ENCODE measurements at regions not wholly inside any gene's neighbourhood (a gene's known extent, or its start where the extent isn't known, plus 50 kb on each side); places are given as distances from the start of the nearest gene placed in this dataset.

DNA sequence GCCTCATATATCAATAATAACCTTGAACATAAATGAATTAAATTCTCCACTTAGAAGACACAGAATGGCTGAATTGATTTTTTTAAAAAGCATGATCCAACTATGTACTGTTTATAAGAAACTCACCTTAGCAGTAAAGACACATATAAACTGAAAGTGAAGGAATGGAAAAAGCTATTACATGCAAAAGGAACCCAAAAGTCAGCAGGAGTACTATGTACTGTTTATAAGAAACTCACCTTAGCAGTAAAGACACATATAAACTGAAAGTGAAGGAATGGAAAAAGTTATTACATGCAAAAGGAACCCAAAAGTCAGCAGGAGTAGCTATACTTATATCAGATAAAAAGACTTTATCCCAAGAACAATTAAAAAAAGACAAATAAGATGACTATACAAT, 204.8 kb downstream of the TMEM161B start:
- Histone ChIP-seq H3K9me3 (ENCODE audit: low read length) (no peaks in the 10 kb centered on the region), H3K36me3 (ENCODE audit: insufficient read depth, low read length) (no peaks in the 10 kb centered on the region), H3K4me3 (ENCODE audit: low read length) (no peak overlapping the region), H2AFZ (ENCODE audit: low read depth, low read length) (no peak overlapping the region), H3K27ac (ENCODE audit: low read length) (no peak overlapping the region), H3K4me2 (ENCODE audit: low read length) (no peak overlapping the region), H3K79me2 (replicated peaks; ENCODE audit: insufficient read depth, low read length) (no peaks in the 10 kb centered on the region), H3F3A (ENCODE audit: insufficient read depth, low read length, poor library complexity, severe bottlenecking) (no peaks in the 10 kb centered on the region), H3K9ac (ENCODE audit: low read length) (no peak overlapping the region), H4K20me1 (ENCODE audit: insufficient read depth) (no peaks in the 10 kb centered on the region), H3K9me2 (ENCODE audit: insufficient read depth, low read length) (no peaks in the 10 kb centered on the region), H3K27me3 (ENCODE audit: insufficient read depth, low read depth, low read length) (no peaks in the 10 kb centered on the region)
- TF ChIP-seq, protein P1, sequence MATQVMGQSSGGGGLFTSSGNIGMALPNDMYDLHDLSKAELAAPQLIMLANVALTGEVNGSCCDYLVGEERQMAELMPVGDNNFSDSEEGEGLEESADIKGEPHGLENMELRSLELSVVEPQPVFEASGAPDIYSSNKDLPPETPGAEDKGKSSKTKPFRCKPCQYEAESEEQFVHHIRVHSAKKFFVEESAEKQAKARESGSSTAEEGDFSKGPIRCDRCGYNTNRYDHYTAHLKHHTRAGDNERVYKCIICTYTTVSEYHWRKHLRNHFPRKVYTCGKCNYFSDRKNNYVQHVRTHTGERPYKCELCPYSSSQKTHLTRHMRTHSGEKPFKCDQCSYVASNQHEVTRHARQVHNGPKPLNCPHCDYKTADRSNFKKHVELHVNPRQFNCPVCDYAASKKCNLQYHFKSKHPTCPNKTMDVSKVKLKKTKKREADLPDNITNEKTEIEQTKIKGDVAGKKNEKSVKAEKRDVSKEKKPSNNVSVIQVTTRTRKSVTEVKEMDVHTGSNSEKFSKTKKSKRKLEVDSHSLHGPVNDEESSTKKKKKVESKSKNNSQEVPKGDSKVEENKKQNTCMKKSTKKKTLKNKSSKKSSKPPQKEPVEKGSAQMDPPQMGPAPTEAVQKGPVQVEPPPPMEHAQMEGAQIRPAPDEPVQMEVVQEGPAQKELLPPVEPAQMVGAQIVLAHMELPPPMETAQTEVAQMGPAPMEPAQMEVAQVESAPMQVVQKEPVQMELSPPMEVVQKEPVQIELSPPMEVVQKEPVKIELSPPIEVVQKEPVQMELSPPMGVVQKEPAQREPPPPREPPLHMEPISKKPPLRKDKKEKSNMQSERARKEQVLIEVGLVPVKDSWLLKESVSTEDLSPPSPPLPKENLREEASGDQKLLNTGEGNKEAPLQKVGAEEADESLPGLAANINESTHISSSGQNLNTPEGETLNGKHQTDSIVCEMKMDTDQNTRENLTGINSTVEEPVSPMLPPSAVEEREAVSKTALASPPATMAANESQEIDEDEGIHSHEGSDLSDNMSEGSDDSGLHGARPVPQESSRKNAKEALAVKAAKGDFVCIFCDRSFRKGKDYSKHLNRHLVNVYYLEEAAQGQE (IDR thresholded peaks at IDR 0.05; ENCODE audit: borderline replicate concordance), result no peak
- no peak for TF ChIP-seq EZH2 (IDR thresholded peaks at IDR 0.05; ENCODE audit: borderline replicate concordance, insufficient read depth, low read length, poor library complexity, severe bottlenecking)
- TF ChIP-seq TAF1 (IDR thresholded peaks at IDR 0.05; ENCODE audit: low read depth), result no peak
- no peak for TF ChIP-seq SMC3 (conservative IDR thresholded peaks at IDR 0.05; ENCODE audit: poor library complexity)
- TF ChIP-seq EP300 (conservative IDR thresholded peaks at IDR 0.05; ENCODE audit: poor library complexity, severe bottlenecking), result no peak
- TF ChIP-seq RAD21 (conservative IDR thresholded peaks at IDR 0.05), result no peak
- TF ChIP-seq, protein P2, sequence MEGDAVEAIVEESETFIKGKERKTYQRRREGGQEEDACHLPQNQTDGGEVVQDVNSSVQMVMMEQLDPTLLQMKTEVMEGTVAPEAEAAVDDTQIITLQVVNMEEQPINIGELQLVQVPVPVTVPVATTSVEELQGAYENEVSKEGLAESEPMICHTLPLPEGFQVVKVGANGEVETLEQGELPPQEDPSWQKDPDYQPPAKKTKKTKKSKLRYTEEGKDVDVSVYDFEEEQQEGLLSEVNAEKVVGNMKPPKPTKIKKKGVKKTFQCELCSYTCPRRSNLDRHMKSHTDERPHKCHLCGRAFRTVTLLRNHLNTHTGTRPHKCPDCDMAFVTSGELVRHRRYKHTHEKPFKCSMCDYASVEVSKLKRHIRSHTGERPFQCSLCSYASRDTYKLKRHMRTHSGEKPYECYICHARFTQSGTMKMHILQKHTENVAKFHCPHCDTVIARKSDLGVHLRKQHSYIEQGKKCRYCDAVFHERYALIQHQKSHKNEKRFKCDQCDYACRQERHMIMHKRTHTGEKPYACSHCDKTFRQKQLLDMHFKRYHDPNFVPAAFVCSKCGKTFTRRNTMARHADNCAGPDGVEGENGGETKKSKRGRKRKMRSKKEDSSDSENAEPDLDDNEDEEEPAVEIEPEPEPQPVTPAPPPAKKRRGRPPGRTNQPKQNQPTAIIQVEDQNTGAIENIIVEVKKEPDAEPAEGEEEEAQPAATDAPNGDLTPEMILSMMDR (IDR thresholded peaks at IDR 0.05; ENCODE audit: poor library complexity, severe bottlenecking), result no peak
- no peak for TF ChIP-seq POLR2AphosphoS5 (IDR thresholded peaks at IDR 0.05)
- no peak for TF ChIP-seq MXI1 (conservative IDR thresholded peaks at IDR 0.05; ENCODE audit: poor library complexity, severe bottlenecking)

DNA sequence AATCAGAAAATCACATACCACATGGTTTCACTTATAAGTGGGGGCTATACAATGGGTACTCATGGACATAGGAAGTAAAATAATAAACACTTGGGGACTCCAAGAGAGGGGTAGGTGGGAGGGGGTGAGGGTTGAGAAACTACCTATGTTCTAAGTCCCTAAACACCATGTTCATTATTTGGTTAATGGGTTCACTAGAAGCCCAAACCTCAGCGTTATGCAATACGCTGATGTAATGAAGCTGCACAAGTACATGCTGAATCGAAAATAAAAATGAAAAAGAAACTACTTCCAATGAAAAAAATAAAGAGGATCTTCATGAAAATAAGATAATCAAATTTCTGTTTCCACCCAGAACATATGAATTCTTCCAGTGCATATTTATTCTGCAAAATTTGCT, 208.5 kb downstream of the TMEM161B start:
- Histone ChIP-seq H3K79me2 (replicated peaks; ENCODE audit: insufficient read depth, low read length) (no peaks in the 10 kb centered on the region), H3K9ac (ENCODE audit: low read length) (no peak overlapping the region), H3F3A (ENCODE audit: insufficient read depth, low read length, poor library complexity, severe bottlenecking) (no peaks in the 10 kb centered on the region), H3K36me3 (ENCODE audit: insufficient read depth, low read length) (no peaks in the 10 kb centered on the region), H3K27me3 (ENCODE audit: insufficient read depth, low read depth, low read length) (no peaks in the 10 kb centered on the region), H3K4me2 (ENCODE audit: low read length) (no peak overlapping the region), H3K4me3 (ENCODE audit: low read length) (no peak overlapping the region), H3K27ac (ENCODE audit: low read length) (no peak overlapping the region), H3K9me2 (ENCODE audit: insufficient read depth, low read length) (no peaks in the 10 kb centered on the region), H3K9me3 (ENCODE audit: low read length) (no peaks in the 10 kb centered on the region), H4K20me1 (ENCODE audit: insufficient read depth) (no peaks in the 10 kb centered on the region), H2AFZ (ENCODE audit: low read depth, low read length) (no peak overlapping the region)
- TF ChIP-seq POLR2AphosphoS5 (IDR thresholded peaks at IDR 0.05), result no peak
- TF ChIP-seq TAF1 (IDR thresholded peaks at IDR 0.05; ENCODE audit: low read depth), result no peak
- TF ChIP-seq SMC3 (conservative IDR thresholded peaks at IDR 0.05; ENCODE audit: poor library complexity), result no peak

DNA sequence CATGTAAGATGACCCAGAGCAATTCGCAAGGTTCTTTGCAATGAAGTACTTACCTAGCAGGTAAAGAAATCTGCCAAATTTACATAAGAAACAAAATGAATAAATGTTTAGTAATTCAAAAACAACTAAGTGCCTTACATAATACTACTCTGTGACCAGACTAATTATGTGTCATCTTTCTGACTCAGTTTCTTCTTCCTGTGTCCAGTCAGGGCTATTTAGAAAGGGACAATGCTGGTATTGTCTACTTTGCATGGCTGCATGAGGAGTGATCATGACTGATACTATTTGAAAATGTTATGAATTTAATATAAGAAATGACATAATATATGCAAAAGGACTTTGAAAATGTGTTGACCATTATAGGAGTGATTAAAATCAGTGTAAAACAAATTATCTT, 210.0 kb downstream of the TMEM161B start:
- Histone ChIP-seq H3K4me2 (ENCODE audit: low read length) (no peak overlapping the region), H3K9me3 (ENCODE audit: low read length) (no peaks in the 10 kb centered on the region), H2AFZ (ENCODE audit: low read depth, low read length) (no peak overlapping the region), H4K20me1 (ENCODE audit: insufficient read depth) (no peaks in the 10 kb centered on the region), H3K9me2 (ENCODE audit: insufficient read depth, low read length) (no peaks in the 10 kb centered on the region), H3K79me2 (replicated peaks; ENCODE audit: insufficient read depth, low read length) (no peaks in the 10 kb centered on the region), H3K9ac (ENCODE audit: low read length) (no peak overlapping the region), H3K4me3 (ENCODE audit: low read length) (no peak overlapping the region), H3K27ac (ENCODE audit: low read length) (no peak overlapping the region), H3K36me3 (ENCODE audit: insufficient read depth, low read length) (no peaks in the 10 kb centered on the region), H3F3A (ENCODE audit: insufficient read depth, low read length, poor library complexity, severe bottlenecking) (no peaks in the 10 kb centered on the region), H3K27me3 (ENCODE audit: insufficient read depth, low read depth, low read length) (no peaks in the 10 kb centered on the region)
- no peak for TF ChIP-seq POLR2AphosphoS5 (IDR thresholded peaks at IDR 0.05)
- TF ChIP-seq EZH2 (IDR thresholded peaks at IDR 0.05; ENCODE audit: borderline replicate concordance, insufficient read depth, low read length, poor library complexity, severe bottlenecking), result no peak
- TF ChIP-seq, protein P1 (IDR thresholded peaks at IDR 0.05; ENCODE audit: borderline replicate concordance), result no peak
- TF ChIP-seq TAF1 (IDR thresholded peaks at IDR 0.05; ENCODE audit: low read depth), result no peak
- TF ChIP-seq MXI1 (conservative IDR thresholded peaks at IDR 0.05; ENCODE audit: poor library complexity, severe bottlenecking), result no peak
- TF ChIP-seq EP300 (conservative IDR thresholded peaks at IDR 0.05; ENCODE audit: poor library complexity, severe bottlenecking), result no peak
- no peak for TF ChIP-seq SMC3 (conservative IDR thresholded peaks at IDR 0.05; ENCODE audit: poor library complexity)
- no peak for TF ChIP-seq RAD21 (conservative IDR thresholded peaks at IDR 0.05)
- TF ChIP-seq, protein P2 (IDR thresholded peaks at IDR 0.05; ENCODE audit: poor library complexity, severe bottlenecking), result no peak

Measured in neural cell (in vitro differentiated cells).